Activated CD4-positive, alpha-beta T cell treated with anti-CD3 and anti-CD28 coated beads for 36 hours (primary cell): ENCODE measurements at regions not wholly inside any gene's neighbourhood (a gene's known extent, or its start where the extent isn't known, plus 50 kb on each side); places are given as distances from the start of the nearest gene placed in this dataset.

ENCODE experiments used
- ATAC-seq: fragments of 200-7000 bp; cut with Tn5 transposase; one replicate; pipeline ENCODE4 v1.10.0; 2021; ENCODE audit warnings: mild to moderate bottlenecking, moderate library complexity
- CTCF ChIA-PET: fragments of 350-600 bp; sonication (Branson Sonifier 250); formaldehyde crosslinking; loops from one replicate; lab custom pipeline; 2021; ENCODE audit warnings: antibody characterized with exemption; lab: Charles Lee
- POLR2A ChIA-PET: fragments of 350-600 bp; sonication (Branson Sonifier 250); formaldehyde crosslinking; loops from one replicate; lab custom pipeline; 2021; ENCODE audit warnings: antibody characterized with exemption, inconsistent platforms; lab: Charles Lee
- DNase-seq: peaks from one replicate; pipeline ENCODE4 v3.0.0-alpha.2; 2020
- H3K27ac Mint-ChIP-seq: one replicate; pipeline ENCODE4 v1.8.0; 2021; ENCODE audit warnings: mixed read lengths
- H3K27me3 Mint-ChIP-seq: one replicate; pipeline ENCODE4 v1.8.0; 2021; ENCODE audit warnings: mixed read lengths
- H3K36me3 Mint-ChIP-seq: one replicate; pipeline ENCODE4 v1.8.0; 2021; ENCODE audit warnings: low read depth, mixed read lengths
- H3K4me1 Mint-ChIP-seq: one replicate; pipeline ENCODE4 v1.8.0; 2021; ENCODE audit warnings: mixed read lengths
- H3K4me3 Mint-ChIP-seq: one replicate; pipeline ENCODE4 v1.8.0; 2021; ENCODE audit warnings: mild to moderate bottlenecking, moderate library complexity, mixed read lengths
- H3K9me3 Mint-ChIP-seq: one replicate; pipeline ENCODE4 v1.8.0; 2021; ENCODE audit warnings: low read depth, mixed read lengths
- intact Hi-C, 2 experiments: fragments of 100-400 bp; cut with DNase I in 1 of 2; cut with micrococcal nuclease in 1 of 2; formaldehyde crosslinking; loops; one replicate each; pipeline versions ENCODE4 v1.14.2 to v1.15.1; 2022 to 2024; cut with DNase I, micrococcal nuclease

- no peaks in the 10 kb centered on the region for H3K36me3 Mint-ChIP-seq
- intact Hi-C loops = no loop called here
- H3K27me3 Mint-ChIP-seq = no peaks in the 10 kb centered on the region
- DNase-seq (no peak), ATAC-seq (no peak)
- no peaks in the 10 kb centered on the region for H3K4me1 Mint-ChIP-seq
- no peak overlapping the region for H3K4me3 Mint-ChIP-seq
- ChIA-PET POLR2A (interaction anchor here (0.7 kb wide), 1 partner anchor 54 kb away, joined by 4 read pairs; no protein-coding TSS in a partner anchor), CTCF (no interaction called here)
- no peak overlapping the region for H3K27ac Mint-ChIP-seq
- H3K9me3 Mint-ChIP-seq = peaks cover 2% of the 10 kb centered on the region
These were observed 236.6 kb downstream of the SOX2 start for GRCh38 chr3:181948286-181948685.

GRCh38 chr3:181952221-181952620 is 240.5 kb downstream of the SOX2 start:
- no peaks in the 10 kb centered on the region for H3K36me3 Mint-ChIP-seq
- intact Hi-C loops = no loop called here
- DNase-seq = no peak
- ChIA-PET POLR2A (no interaction called here), CTCF (interaction anchor here (1.0 kb wide), 1 partner anchor 109 kb away, joined by 3 read pairs; no protein-coding TSS in a partner anchor)
- H3K27me3 Mint-ChIP-seq = no peaks in the 10 kb centered on the region
- no peak overlapping the region for H3K27ac Mint-ChIP-seq
- ATAC-seq = no peak
- no peaks in the 10 kb centered on the region for H3K4me1 Mint-ChIP-seq
- H3K4me3 Mint-ChIP-seq = no peak overlapping the region
- no peaks in the 10 kb centered on the region for H3K9me3 Mint-ChIP-seq

- ChIA-PET POLR2A (no interaction called here), CTCF (interaction anchor here (1.0 kb wide), 1 partner anchor 108 kb away, joined by 3 read pairs; no protein-coding TSS in a partner anchor)
- intact Hi-C loops = no loop called here
- Mint-ChIP-seq H3K4me1 (no peaks in the 10 kb centered on the region), H3K27me3 (no peaks in the 10 kb centered on the region), H3K4me3 (no peak overlapping the region), H3K36me3 (no peaks in the 10 kb centered on the region), H3K27ac (no peak overlapping the region), H3K9me3 (no peaks in the 10 kb centered on the region)
- no peak for DNase-seq
- ATAC-seq = no peak
These were observed 241.2 kb downstream of the SOX2 start for GRCh38 chr3:181952929-181953328.

GRCh38 chr3:181955566-181955965 is 243.8 kb downstream of the SOX2 start:
- ATAC-seq (no peak), DNase-seq (no peak)
- CTCF ChIA-PET = no interaction called here
- Mint-ChIP-seq H3K27me3 (no peaks in the 10 kb centered on the region), H3K4me3 (no peak overlapping the region), H3K36me3 (no peaks in the 10 kb centered on the region), H3K4me1 (no peaks in the 10 kb centered on the region), H3K9me3 (no peaks in the 10 kb centered on the region), H3K27ac (no peak overlapping the region)
- intact Hi-C loops = no loop called here
- POLR2A ChIA-PET = no interaction called here

GRCh38 chr3:181956122-181956521 is 244.4 kb downstream of the SOX2 start:
- no peak for ATAC-seq
- no peaks in the 10 kb centered on the region for H3K36me3 Mint-ChIP-seq
- intact Hi-C loops = no loop called here
- no peaks in the 10 kb centered on the region for H3K9me3 Mint-ChIP-seq
- CTCF ChIA-PET = no interaction called here
- H3K27ac Mint-ChIP-seq = no peak overlapping the region
- no peaks in the 10 kb centered on the region for H3K4me1 Mint-ChIP-seq
- no peak overlapping the region for H3K4me3 Mint-ChIP-seq
- no peaks in the 10 kb centered on the region for H3K27me3 Mint-ChIP-seq
- no peak for DNase-seq
- POLR2A ChIA-PET = no interaction called here

GRCh38 chr3:181966393-181966792 is 254.7 kb downstream of the SOX2 start:
- no peaks in the 10 kb centered on the region for H3K4me1 Mint-ChIP-seq

GRCh38 chr3:181969925-181970324 is 258.2 kb downstream of the SOX2 start:
- H3K4me3 Mint-ChIP-seq = no peak overlapping the region
- H3K36me3 Mint-ChIP-seq = no peaks in the 10 kb centered on the region
- DNase-seq (no peak), ATAC-seq (no peak)
- H3K27ac Mint-ChIP-seq = no peak overlapping the region
- H3K27me3 Mint-ChIP-seq = no peaks in the 10 kb centered on the region
- CTCF ChIA-PET = no interaction called here
- POLR2A ChIA-PET = no interaction called here
- H3K9me3 Mint-ChIP-seq = no peaks in the 10 kb centered on the region
- intact Hi-C loops = no loop called here
- H3K4me1 Mint-ChIP-seq = no peaks in the 10 kb centered on the region

More at GRCh38 chr3:181966393-181966792, 254.7 kb downstream of the SOX2 start:
- Mint-ChIP-seq H3K9me3 (no peaks in the 10 kb centered on the region), H3K27ac (no peak overlapping the region), H3K27me3 (peaks cover 3% of the 10 kb centered on the region), H3K36me3 (no peaks in the 10 kb centered on the region), H3K4me3 (no peak overlapping the region)
- DNase-seq (no peak), ATAC-seq (no peak)
- intact Hi-C loops = no loop called here
- ChIA-PET POLR2A (no interaction called here), CTCF (no interaction called here)

GRCh38 chr3:181971424-181971823 is 259.7 kb downstream of the SOX2 start:
- Mint-ChIP-seq H3K9me3 (no peaks in the 10 kb centered on the region), H3K27me3 (no peaks in the 10 kb centered on the region), H3K27ac (no peak overlapping the region), H3K4me3 (no peak overlapping the region), H3K4me1 (no peaks in the 10 kb centered on the region), H3K36me3 (no peaks in the 10 kb centered on the region)
- DNase-seq (no peak), ATAC-seq (no peak)
- ChIA-PET POLR2A (no interaction called here), CTCF (no interaction called here)
- intact Hi-C loops = no loop called here

- intact Hi-C loops = no loop called here
- H3K4me1 Mint-ChIP-seq = no peaks in the 10 kb centered on the region
- H3K27ac Mint-ChIP-seq = no peak overlapping the region
- H3K36me3 Mint-ChIP-seq = no peaks in the 10 kb centered on the region
- POLR2A ChIA-PET = no interaction called here
- ATAC-seq = no peak
- no peaks in the 10 kb centered on the region for H3K9me3 Mint-ChIP-seq
- no peak for DNase-seq
- CTCF ChIA-PET = no interaction called here
- H3K27me3 Mint-ChIP-seq = peaks cover 2% of the 10 kb centered on the region
- no peak overlapping the region for H3K4me3 Mint-ChIP-seq
These were observed 262.5 kb downstream of the SOX2 start for GRCh38 chr3:181974198-181974597.

GRCh38 chr3:181976526-181976925 is 264.8 kb downstream of the SOX2 start:
- H3K9me3 Mint-ChIP-seq = no peaks in the 10 kb centered on the region
- H3K4me1 Mint-ChIP-seq = no peaks in the 10 kb centered on the region
- DNase-seq (no peak), ATAC-seq (no peak)
- H3K36me3 Mint-ChIP-seq = no peaks in the 10 kb centered on the region
- H3K27me3 Mint-ChIP-seq = peaks cover 2% of the 10 kb centered on the region
- ChIA-PET CTCF (no interaction called here), POLR2A (no interaction called here)
- no peak overlapping the region for H3K4me3 Mint-ChIP-seq
- H3K27ac Mint-ChIP-seq = no peak overlapping the region
- intact Hi-C loops = no loop called here

- Mint-ChIP-seq H3K4me3 (no peak overlapping the region), H3K9me3 (peaks cover 13% of the 10 kb centered on the region), H3K4me1 (no peaks in the 10 kb centered on the region), H3K27ac (no peak overlapping the region), H3K27me3 (no peaks in the 10 kb centered on the region), H3K36me3 (no peaks in the 10 kb centered on the region)
- intact Hi-C loops = no loop called here
- ChIA-PET CTCF (interaction anchor here (0.8 kb wide), 1 partner anchor 972 kb away, joined by 4 read pairs; no protein-coding TSS in a partner anchor), POLR2A (no interaction called here)
- DNase-seq = no peak
- no peak for ATAC-seq
These were observed 273.7 kb downstream of the SOX2 start for GRCh38 chr3:181985386-181985785.

GRCh38 chr3:181987736-181988135 is 276.0 kb downstream of the SOX2 start:
- Mint-ChIP-seq H3K4me3 (no peak overlapping the region), H3K4me1 (no peaks in the 10 kb centered on the region)

GRCh38 chr3:181998828-181999227 is 287.1 kb downstream of the SOX2 start:
- Mint-ChIP-seq H3K27ac (no peak overlapping the region), H3K27me3 (no peaks in the 10 kb centered on the region), H3K36me3 (no peaks in the 10 kb centered on the region), H3K4me3 (no peak overlapping the region), H3K9me3 (no peaks in the 10 kb centered on the region), H3K4me1 (no peaks in the 10 kb centered on the region)
- no peak for ATAC-seq
- no peak for DNase-seq
- ChIA-PET CTCF (no interaction called here), POLR2A (no interaction called here)
- intact Hi-C loops = no loop called here

More at GRCh38 chr3:181987736-181988135, 276.0 kb downstream of the SOX2 start:
- ChIA-PET POLR2A (no interaction called here), CTCF (no interaction called here)
- no peaks in the 10 kb centered on the region for H3K36me3 Mint-ChIP-seq
- H3K27ac Mint-ChIP-seq = no peak overlapping the region
- ATAC-seq (no peak), DNase-seq (no peak)
- peaks cover 10% of the 10 kb centered on the region for H3K9me3 Mint-ChIP-seq
- intact Hi-C loops = no loop called here
- H3K27me3 Mint-ChIP-seq = no peaks in the 10 kb centered on the region
